T-helper 1 cell treated with Interleukin-12 subunit alpha and Interleukin-12 subunit beta and Interleukin-4 antibody, amounts not matched to agents 30 μg/mL and 1 μg/mL, for 36 hours (primary cell): ENCODE measurements at regions not wholly inside any gene's neighbourhood (a gene's known extent, or its start where the extent isn't known, plus 50 kb on each side); places are given as distances from the start of the nearest gene placed in this dataset.

ENCODE experiments used
- H3K27ac Mint-ChIP-seq: one replicate; pipeline ENCODE4 v1.8.0; 2021; ENCODE audit warnings: mild to moderate bottlenecking, mixed read lengths
- H3K27me3 Mint-ChIP-seq: one replicate; pipeline ENCODE4 v1.8.0; 2021; ENCODE audit warnings: low read depth, mixed read lengths
- H3K36me3 Mint-ChIP-seq: one replicate; pipeline ENCODE4 v1.8.0; 2021; ENCODE audit warnings: low read depth, mixed read lengths
- H3K4me1 Mint-ChIP-seq: one replicate; pipeline ENCODE4 v1.8.0; 2021; ENCODE audit warnings: low read depth, mixed read lengths
- H3K4me3 Mint-ChIP-seq: one replicate; pipeline ENCODE4 v1.8.0; 2021; ENCODE audit warnings: mild to moderate bottlenecking, moderate library complexity, mixed read lengths
- H3K9me3 Mint-ChIP-seq: one replicate; pipeline ENCODE4 v1.8.0; 2021; ENCODE audit warnings: mixed read lengths

GRCh38 chr1:30629501-30629900 is 93.9 kb downstream of the MATN1 start:
- Mint-ChIP-seq H3K36me3 (peaks cover 3% of the 10 kb centered on the region), H3K4me3 (no peak overlapping the region), H3K27me3 (peaks cover 5% of the 10 kb centered on the region), H3K9me3 (peaks cover 8% of the 10 kb centered on the region), H3K4me1 (no peaks in the 10 kb centered on the region), H3K27ac (no peak overlapping the region)

- H3K9me3 Mint-ChIP-seq = peaks cover 21% of the 10 kb centered on the region
- H3K4me1 Mint-ChIP-seq = no peaks in the 10 kb centered on the region
- H3K36me3 Mint-ChIP-seq = peaks cover 4% of the 10 kb centered on the region
- H3K27me3 Mint-ChIP-seq = peaks cover 5% of the 10 kb centered on the region
- no peak overlapping the region for H3K27ac Mint-ChIP-seq
- H3K4me3 Mint-ChIP-seq = no peak overlapping the region
Measured at GRCh38 chr1:30627994-30628393, 95.4 kb downstream of the MATN1 start.

DNA sequence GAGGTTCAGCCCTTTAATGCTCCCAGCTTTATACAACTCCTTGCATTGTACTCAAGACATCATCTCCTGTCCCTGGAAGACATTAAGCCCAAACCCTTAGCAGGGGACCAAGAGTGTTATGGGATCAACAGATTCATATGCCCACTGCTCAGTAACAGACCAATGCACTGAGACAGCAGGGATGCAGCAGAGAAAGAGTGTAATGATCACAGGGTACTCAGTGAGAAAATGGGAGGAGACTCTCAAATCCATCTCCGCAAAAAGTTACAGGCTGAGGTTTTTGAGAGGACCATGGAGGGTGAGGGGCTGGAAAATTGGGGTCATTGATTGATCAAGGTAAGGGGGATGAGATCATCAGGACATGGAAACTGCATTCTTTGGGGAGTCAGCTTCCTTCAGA is 96.2 kb downstream of the MATN1 start:
- Mint-ChIP-seq H3K27me3 (peaks cover 5% of the 10 kb centered on the region), H3K4me1 (no peaks in the 10 kb centered on the region), H3K9me3 (peaks cover 23% of the 10 kb centered on the region), H3K27ac (no peak overlapping the region), H3K36me3 (peaks cover 4% of the 10 kb centered on the region), H3K4me3 (no peak overlapping the region)

DNA sequence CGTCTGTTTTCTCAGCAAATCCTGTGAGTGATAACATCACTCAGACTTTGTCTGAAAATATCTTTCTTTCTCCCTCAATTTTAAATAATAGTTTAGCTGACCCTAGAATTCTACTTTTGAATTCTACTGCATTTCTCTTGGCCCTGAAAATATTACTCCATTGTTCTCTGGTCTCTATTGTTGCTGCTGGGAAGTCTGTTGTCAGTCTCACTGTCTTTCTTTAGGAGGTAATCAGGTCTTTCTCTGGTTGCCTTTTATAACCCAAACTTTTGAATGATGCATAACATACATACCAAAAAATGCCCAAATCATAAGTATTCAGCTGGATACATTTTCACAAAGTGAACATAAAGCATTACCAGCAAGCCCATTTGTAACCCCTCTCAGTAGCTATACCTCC is 100.0 kb downstream of the MATN1 start:
- Mint-ChIP-seq H3K9me3 (peaks cover 23% of the 10 kb centered on the region), H3K27ac (no peak overlapping the region), H3K4me1 (no peaks in the 10 kb centered on the region), H3K27me3 (peaks cover 9% of the 10 kb centered on the region), H3K4me3 (no peak overlapping the region), H3K36me3 (peaks cover 4% of the 10 kb centered on the region)

DNA sequence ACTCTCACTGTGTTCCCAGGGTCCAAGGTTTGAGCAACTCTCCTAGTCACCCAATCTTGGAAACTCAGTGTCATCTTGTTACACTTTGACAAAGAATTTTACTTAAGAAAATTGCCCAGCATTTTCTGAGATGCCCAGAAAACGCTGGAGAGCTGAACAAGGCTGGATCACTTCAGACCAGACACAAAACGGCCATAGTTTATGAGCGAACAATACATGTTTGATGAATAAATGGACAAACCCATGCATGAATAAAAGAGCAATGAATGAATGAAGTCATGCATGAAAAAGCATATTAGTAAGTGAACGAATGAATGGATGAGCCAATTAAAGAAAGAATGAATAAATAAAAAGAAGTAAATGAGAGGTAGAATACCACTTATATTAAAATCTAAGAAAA is 103.8 kb downstream of the MATN1 start:
- H3K36me3 Mint-ChIP-seq = peaks cover 1% of the 10 kb centered on the region
- H3K27ac Mint-ChIP-seq = no peak overlapping the region
- peaks cover 9% of the 10 kb centered on the region for H3K27me3 Mint-ChIP-seq
- H3K4me1 Mint-ChIP-seq = no peaks in the 10 kb centered on the region
- no peak overlapping the region for H3K4me3 Mint-ChIP-seq
- H3K9me3 Mint-ChIP-seq = peaks cover 15% of the 10 kb centered on the region

DNA sequence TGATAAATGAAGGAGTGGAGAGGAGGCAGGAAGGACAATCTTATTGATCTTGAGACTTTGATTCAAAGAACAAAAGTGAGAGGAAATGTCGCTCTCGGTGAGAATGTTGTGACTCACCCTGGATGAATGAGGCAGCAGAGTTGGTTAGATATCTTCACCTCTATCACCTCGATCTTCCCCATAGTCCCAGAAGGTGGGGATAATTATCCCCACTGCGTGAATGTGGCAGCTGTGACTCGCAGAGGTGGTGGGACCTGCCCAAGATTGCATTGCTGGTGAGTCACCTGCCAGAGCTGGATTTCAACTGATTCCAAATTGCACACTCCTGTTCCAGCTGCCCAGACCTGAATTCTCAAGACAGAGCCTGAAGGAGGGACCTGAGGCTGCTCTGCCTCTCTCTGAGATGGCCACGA is 105.0 kb downstream of the MATN1 start:
- Mint-ChIP-seq H3K27me3 (peaks cover 14% of the 10 kb centered on the region), H3K9me3 (peaks cover 6% of the 10 kb centered on the region), H3K4me3 (no peak overlapping the region), H3K4me1 (no peaks in the 10 kb centered on the region), H3K27ac (no peak overlapping the region), H3K36me3 (peaks cover 1% of the 10 kb centered on the region)

DNA sequence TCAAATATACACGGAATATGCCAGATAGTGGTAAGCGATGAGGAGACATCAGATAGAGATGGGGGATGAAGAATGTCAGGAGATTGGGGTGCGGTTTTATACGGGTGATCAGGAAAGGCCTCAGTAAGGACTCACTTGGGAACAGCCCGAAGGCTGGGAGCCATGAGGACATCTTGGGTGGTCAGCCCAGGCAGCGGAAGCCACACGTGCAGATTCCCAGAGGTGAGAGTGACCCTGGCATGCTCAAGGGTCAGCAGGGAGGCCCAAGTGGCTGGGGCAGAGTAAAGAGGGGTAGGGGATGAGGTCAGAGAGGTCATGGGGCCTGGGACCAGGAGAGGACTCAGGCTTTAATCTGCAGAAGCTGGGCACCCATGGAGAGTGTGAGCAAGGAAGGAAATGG is 106.6 kb downstream of the MATN1 start:
- H3K4me1 Mint-ChIP-seq = no peaks in the 10 kb centered on the region
- H3K9me3 Mint-ChIP-seq = no peaks in the 10 kb centered on the region
- H3K27ac Mint-ChIP-seq = no peak overlapping the region
- no peak overlapping the region for H3K4me3 Mint-ChIP-seq
- peaks cover 17% of the 10 kb centered on the region for H3K27me3 Mint-ChIP-seq
- H3K36me3 Mint-ChIP-seq = no peaks in the 10 kb centered on the region

DNA sequence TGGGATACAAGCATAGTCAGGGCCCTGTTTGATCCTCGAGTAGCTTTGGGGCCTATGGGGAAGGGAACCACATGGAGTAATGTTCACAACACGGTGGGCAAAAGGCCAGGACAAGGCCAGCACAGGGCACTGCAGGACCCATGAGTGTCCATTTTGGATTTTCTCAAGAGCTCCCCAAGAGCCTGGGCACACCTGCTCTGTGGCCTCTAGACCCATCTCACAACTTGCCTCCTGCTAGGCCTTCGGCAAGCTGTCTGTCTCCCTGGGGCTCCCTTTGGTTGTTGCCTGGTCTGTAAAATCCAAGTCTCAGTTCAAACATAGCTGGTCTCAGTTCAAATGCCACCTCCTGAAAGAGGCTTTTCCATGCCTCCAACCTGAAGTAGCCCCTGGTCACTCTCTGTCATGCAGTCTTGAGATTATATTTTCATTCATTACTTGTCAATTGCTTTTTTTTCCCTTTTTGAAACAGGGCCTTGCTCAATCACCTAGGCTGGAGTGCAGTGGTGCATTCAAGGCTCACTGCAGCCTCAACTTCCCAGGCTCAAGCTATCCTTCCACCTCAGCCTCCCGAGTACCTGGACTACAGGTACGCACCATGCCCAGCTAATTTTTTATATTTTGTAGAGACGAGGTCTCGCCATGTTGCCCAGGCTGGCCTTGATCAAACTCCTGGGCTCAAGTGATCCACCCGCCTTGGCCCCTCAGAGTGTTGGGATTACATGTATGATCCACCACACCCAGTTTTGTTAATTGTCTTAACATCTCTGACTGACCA is 107.4 kb downstream of the MATN1 start:
- no peak overlapping the region for H3K4me3 Mint-ChIP-seq
- H3K9me3 Mint-ChIP-seq = no peaks in the 10 kb centered on the region
- no peaks in the 10 kb centered on the region for H3K36me3 Mint-ChIP-seq
- H3K4me1 Mint-ChIP-seq = no peaks in the 10 kb centered on the region
- peaks cover 21% of the 10 kb centered on the region for H3K27me3 Mint-ChIP-seq
- H3K27ac Mint-ChIP-seq = no peak overlapping the region

DNA sequence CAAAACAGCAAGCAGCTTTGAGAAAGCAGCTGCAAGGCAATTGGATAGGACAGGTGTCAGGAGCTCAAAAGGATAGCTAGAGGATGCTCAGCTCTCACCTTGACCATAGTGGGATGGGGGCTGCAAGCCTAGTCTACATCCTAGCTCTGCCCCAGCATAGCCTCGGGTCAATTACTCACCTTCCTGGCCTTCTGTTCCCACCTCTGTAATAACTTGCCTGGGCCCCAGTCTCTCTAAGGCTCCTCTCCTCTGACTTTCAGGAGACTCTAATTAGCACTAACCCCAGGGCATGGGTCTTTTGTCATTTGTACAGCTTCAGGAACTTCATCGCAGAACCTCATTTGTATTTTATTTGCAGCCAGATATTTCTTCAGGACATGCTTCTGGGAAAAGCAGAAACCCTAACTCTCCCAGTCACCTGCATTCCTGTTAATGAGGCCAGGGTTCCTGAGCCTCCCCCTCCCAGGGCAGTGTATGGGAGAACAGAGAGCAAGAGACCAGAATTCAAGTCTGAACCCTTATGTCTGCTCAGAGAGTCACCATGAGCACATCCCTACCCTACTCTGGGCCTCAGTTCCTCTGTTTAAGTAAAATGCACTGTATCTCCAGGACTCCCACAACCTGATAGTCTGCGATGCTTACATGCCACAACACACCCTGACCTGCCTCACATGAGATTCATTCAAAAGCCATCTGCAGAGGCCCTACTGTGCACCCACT is 108.1 kb downstream of the MATN1 start:
- no peaks in the 10 kb centered on the region for H3K36me3 Mint-ChIP-seq
- H3K27me3 Mint-ChIP-seq = peaks cover 21% of the 10 kb centered on the region
- H3K27ac Mint-ChIP-seq = no peak overlapping the region
- no peak overlapping the region for H3K4me3 Mint-ChIP-seq
- no peaks in the 10 kb centered on the region for H3K4me1 Mint-ChIP-seq
- no peaks in the 10 kb centered on the region for H3K9me3 Mint-ChIP-seq

DNA sequence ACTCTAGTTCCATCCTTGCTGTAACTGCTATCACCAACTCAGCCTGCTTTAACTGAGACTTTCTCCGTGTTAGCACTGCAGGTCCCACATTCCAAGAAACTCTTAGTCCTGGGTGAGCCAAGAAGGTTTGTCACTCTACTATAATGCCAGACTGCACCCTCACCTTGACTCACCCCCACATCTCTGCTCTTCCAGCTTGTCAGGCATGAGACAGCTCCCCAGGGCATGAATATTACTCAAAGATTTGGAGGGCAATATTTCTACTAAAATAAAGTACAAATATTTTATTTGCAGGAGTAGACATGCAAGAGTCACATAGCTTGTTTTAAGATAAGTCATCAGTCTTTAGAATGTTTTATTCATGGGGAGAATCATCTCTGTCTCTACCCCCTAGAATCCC is 110.2 kb downstream of the MATN1 start:
- no peaks in the 10 kb centered on the region for H3K4me1 Mint-ChIP-seq
- H3K36me3 Mint-ChIP-seq = no peaks in the 10 kb centered on the region
- no peaks in the 10 kb centered on the region for H3K9me3 Mint-ChIP-seq
- H3K27ac Mint-ChIP-seq = no peak overlapping the region
- no peak overlapping the region for H3K4me3 Mint-ChIP-seq
- peaks cover 21% of the 10 kb centered on the region for H3K27me3 Mint-ChIP-seq

- H3K9me3 Mint-ChIP-seq = no peaks in the 10 kb centered on the region
- H3K4me1 Mint-ChIP-seq = no peaks in the 10 kb centered on the region
- H3K27ac Mint-ChIP-seq = no peak overlapping the region
- no peaks in the 10 kb centered on the region for H3K36me3 Mint-ChIP-seq
- peaks cover 21% of the 10 kb centered on the region for H3K27me3 Mint-ChIP-seq
- no peak overlapping the region for H3K4me3 Mint-ChIP-seq
Measured at GRCh38 chr1:30612536-30613065, 110.8 kb downstream of the MATN1 start.

DNA sequence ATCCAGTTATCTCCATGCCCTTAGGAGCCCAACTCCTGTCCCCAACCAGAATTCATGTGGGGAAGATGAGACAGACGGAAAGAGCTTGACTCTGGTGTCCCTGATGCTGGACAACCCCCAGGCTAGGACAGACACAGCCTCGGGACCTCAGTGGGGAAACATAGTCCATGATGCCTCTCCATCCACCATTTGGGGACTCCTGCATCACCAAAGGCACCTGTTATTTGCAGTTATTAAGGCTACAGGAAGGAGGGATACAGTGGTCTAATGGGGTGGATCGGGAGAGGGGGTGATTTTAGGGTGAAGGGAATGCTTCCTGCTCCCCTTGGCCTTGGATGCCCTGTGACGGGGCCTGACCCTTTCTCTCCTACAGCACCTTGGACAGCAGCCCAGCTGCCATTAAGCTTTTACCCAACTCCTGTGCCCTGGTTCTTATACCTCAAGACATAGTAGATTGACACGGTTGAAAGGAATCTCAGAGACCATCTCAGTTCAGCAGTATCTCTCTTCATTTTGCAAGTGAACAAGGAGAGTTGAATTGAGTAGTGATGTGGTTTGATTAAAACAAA is 111.6 kb downstream of the MATN1 start:
- Mint-ChIP-seq H3K4me3 (no peak overlapping the region), H3K27ac (no peak overlapping the region), H3K27me3 (peaks cover 21% of the 10 kb centered on the region), H3K36me3 (no peaks in the 10 kb centered on the region), H3K4me1 (no peaks in the 10 kb centered on the region), H3K9me3 (no peaks in the 10 kb centered on the region)

DNA sequence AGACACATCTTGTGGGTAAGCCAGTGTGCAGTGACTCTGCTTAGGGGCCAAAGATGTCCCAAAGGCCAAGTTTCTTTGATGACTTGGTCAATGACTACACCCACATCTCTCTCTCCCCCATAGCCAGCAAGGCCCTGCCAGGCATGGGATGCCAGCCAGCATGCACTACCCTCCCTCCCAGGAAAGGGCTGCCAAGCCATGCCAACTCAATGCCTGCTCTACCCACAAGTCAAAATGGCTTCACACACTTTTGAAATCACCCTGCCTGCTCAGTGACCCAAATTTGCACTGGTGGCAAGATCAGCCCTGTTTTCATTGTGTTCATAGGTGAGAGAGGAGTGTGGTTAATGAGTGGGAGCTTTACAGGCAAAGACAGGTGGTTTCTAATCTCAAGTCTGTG is 112.5 kb downstream of the MATN1 start:
- Mint-ChIP-seq H3K36me3 (no peaks in the 10 kb centered on the region), H3K4me1 (no peaks in the 10 kb centered on the region), H3K27ac (no peak overlapping the region), H3K9me3 (no peaks in the 10 kb centered on the region), H3K27me3 (peaks cover 21% of the 10 kb centered on the region), H3K4me3 (no peak overlapping the region)

DNA sequence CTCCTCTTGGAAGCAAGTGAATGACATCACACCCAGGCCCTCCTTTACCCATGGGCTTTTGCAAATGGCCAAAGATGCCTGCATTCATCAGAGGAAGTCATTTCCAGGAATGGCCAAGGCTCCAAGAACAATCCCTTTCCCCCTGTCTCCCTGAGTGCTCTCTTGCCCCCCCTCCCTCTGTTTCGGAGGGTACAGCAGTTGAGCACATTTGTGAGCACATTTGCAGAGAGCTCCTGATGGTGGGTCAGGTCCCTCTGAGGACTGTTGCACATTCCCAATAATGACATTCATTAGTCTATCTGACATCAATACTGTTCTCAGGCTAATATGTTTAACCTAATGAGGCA is 113.4 kb downstream of the MATN1 start:
- Mint-ChIP-seq H3K4me1 (no peaks in the 10 kb centered on the region), H3K27me3 (peaks cover 19% of the 10 kb centered on the region), H3K4me3 (no peak overlapping the region), H3K27ac (no peak overlapping the region), H3K36me3 (no peaks in the 10 kb centered on the region), H3K9me3 (no peaks in the 10 kb centered on the region)
